Calu3 (cell line): ENCODE measurements at regions not wholly inside any gene's neighbourhood (a gene's known extent, or its start where the extent isn't known, plus 50 kb on each side); places are given as distances from the start of the nearest gene placed in this dataset.
"Not testable (repeated sequence)": the region's sequence is repeated elsewhere in the genome, so short reads cannot be mapped to it uniquely, and the experiment has no call there.

Experiments used
- BruUV-seq: library from RNA; stranded (reverse); fragments of 400-500 nt; replicated peaks from 2 replicates; lab custom pipeline; 2021; lab: Mats Ljungman, UMichigan
- CTCF ChIA-PET: fragments of 300-600 bp; sonication (Branson Sonifier 250); formaldehyde crosslinking; loops from one replicate; lab custom pipeline; 2022; ENCODE audit warnings: antibody characterized with exemption; lab: Charles Lee
- DNase-seq: peaks from one replicate; pipeline ENCODE4 v3.0.0; 2022
- H3K27ac Mint-ChIP-seq: one replicate; pipeline ENCODE4 v1.8.0; 2022; ENCODE audit warnings: mixed read lengths; ENCODE audit not compliant: unreplicated experiment
- H3K27me3 Mint-ChIP-seq: one replicate; pipeline ENCODE4 v1.8.0; 2022; ENCODE audit warnings: mixed read lengths; ENCODE audit not compliant: unreplicated experiment
- H3K36me3 Mint-ChIP-seq: one replicate; pipeline ENCODE4 v1.8.0; 2022; ENCODE audit warnings: mild to moderate bottlenecking, moderate library complexity, mixed read lengths; ENCODE audit not compliant: insufficient read depth, unreplicated experiment
- H3K4me1 Mint-ChIP-seq: one replicate; pipeline ENCODE4 v1.8.0; 2022; ENCODE audit warnings: mild to moderate bottlenecking, low read depth, mixed read lengths; ENCODE audit not compliant: unreplicated experiment
- H3K4me3 Mint-ChIP-seq: one replicate; pipeline ENCODE4 v1.8.0; 2022; ENCODE audit warnings: mild to moderate bottlenecking, low read depth, moderate library complexity, mixed read lengths; ENCODE audit not compliant: unreplicated experiment
- H3K9me3 Mint-ChIP-seq: one replicate; pipeline ENCODE4 v1.8.0; 2022; ENCODE audit warnings: low read depth, mixed read lengths; ENCODE audit not compliant: unreplicated experiment
- CTCF ChIP-seq: fragments of 200-600 bp; IDR thresholded peaks from one replicate; pipeline ENCODE4 v1.8.0; 2022; ENCODE audit warnings: antibody characterized with exemption; ENCODE audit not compliant: unreplicated experiment
- intact Hi-C: fragments of 100-400 bp; cut with micrococcal nuclease; formaldehyde crosslinking; loops from one replicate; pipeline ENCODE4 v1.10.0; 2022; ENCODE audit not compliant: unreplicated experiment

- no TSS peak for BruUV-seq
- DNase-seq, result no peak
- intact Hi-C loops, result no loop called here
- Mint-ChIP-seq H3K27ac (no peak overlapping the region), H3K36me3 (no peaks in the 10 kb centered on the region), H3K9me3 (peaks cover 2% of the 10 kb centered on the region), H3K4me1 (no peaks in the 10 kb centered on the region), H3K27me3 (no peaks in the 10 kb centered on the region), H3K4me3 (no peak overlapping the region)
- CTCF ChIA-PET, result no interaction called here
- TF ChIP-seq CTCF, result no peak
Measured at GRCh38 chr3:61425356-61425755, 136.0 kb upstream of the PTPRG start.

GRCh38 chr3:61429106-61429505 lies 132.3 kb upstream of the PTPRG start:
- Mint-ChIP-seq H3K4me3 (no peak overlapping the region), H3K27ac (no peak overlapping the region), H3K36me3 (no peaks in the 10 kb centered on the region), H3K27me3 (no peaks in the 10 kb centered on the region), H3K9me3 (no peaks in the 10 kb centered on the region), H3K4me1 (no peaks in the 10 kb centered on the region)
- TF ChIP-seq CTCF, result no peak
- DNase-seq, result no peak
- CTCF ChIA-PET, result no interaction called here
- intact Hi-C loops, result no loop called here
- no TSS peak for BruUV-seq

- BruUV-seq, DNase-seq, H3K4me1 Mint-ChIP-seq, CTCF ChIA-PET, H3K9me3 Mint-ChIP-seq, intact Hi-C loops, H3K27ac Mint-ChIP-seq, H3K36me3 Mint-ChIP-seq, H3K27me3 Mint-ChIP-seq, H3K4me3 Mint-ChIP-seq: not testable (repeated sequence)
Measured at GRCh38 chr3:61434901-61435300, 126.5 kb upstream of the PTPRG start.

- DNase-seq, BruUV-seq, intact Hi-C loops, H3K27me3 Mint-ChIP-seq, H3K4me1 Mint-ChIP-seq, CTCF ChIA-PET, H3K27ac Mint-ChIP-seq, H3K4me3 Mint-ChIP-seq, H3K36me3 Mint-ChIP-seq, H3K9me3 Mint-ChIP-seq: not testable (repeated sequence)
Measured at GRCh38 chr3:61435361-61435760, 126.0 kb upstream of the PTPRG start.

- CTCF ChIA-PET, result no interaction called here
- Mint-ChIP-seq H3K4me3 (no peak overlapping the region), H3K27ac (no peak overlapping the region), H3K9me3 (peaks cover 10% of the 10 kb centered on the region), H3K36me3 (no peaks in the 10 kb centered on the region), H3K27me3 (no peaks in the 10 kb centered on the region), H3K4me1 (no peaks in the 10 kb centered on the region)
- intact Hi-C loops, result no loop called here
- no peak for DNase-seq
- TF ChIP-seq CTCF, result no peak
- BruUV-seq, result no TSS peak
Measured at GRCh38 chr3:61438253-61439121, 122.9 kb upstream of the PTPRG start.
